Activated T-helper 1 cell treated with anti-CD3 and anti-CD28 coated beads, Interleukin-2, amount 50 U/mL, for 16 hours (primary cell): ENCODE measurements at regions not wholly inside any gene's neighbourhood (a gene's known extent, or its start where the extent isn't known, plus 50 kb on each side); places are given as distances from the start of the nearest gene placed in this dataset.

Experiments used
- DNase-seq, 2 donors: peaks; one replicate each; pipeline ENCODE4 v3.0.0-alpha.2; 2020; ENCODE audit warnings: low read depth in 1 of 2, low spot score in 1 of 2

- no peak for DNase-seq
Observed at GRCh38 chr9:28179893-28180292, 606.6 kb upstream of the C9orf72 start.

GRCh38 chr9:28190981-28191380 lies 617.7 kb upstream of the C9orf72 start:
- no peak for DNase-seq

- no peak for DNase-seq
Observed at GRCh38 chr9:28197653-28198052, 624.4 kb upstream of the C9orf72 start.

GRCh38 chr9:28203036-28203435 lies 629.8 kb upstream of the C9orf72 start:
- DNase-seq: no peak

- DNase-seq: no peak
Observed at GRCh38 chr9:28206280-28206679, 633.0 kb upstream of the C9orf72 start.

- DNase-seq: no peak
Observed at GRCh38 chr9:28207657-28208056, 634.4 kb upstream of the C9orf72 start.

GRCh38 chr9:28209130-28209529 lies 635.8 kb upstream of the C9orf72 start:
- no peak for DNase-seq

- DNase-seq: no peak
Observed at GRCh38 chr9:28212979-28213378, 639.7 kb upstream of the C9orf72 start.

- no peak for DNase-seq
Observed at GRCh38 chr9:28215536-28216299, 642.4 kb upstream of the C9orf72 start.

GRCh38 chr9:28232686-28233085 lies 659.4 kb upstream of the C9orf72 start:
- no peak for DNase-seq

- no peak for DNase-seq
Observed at GRCh38 chr9:28234133-28234893, 661.0 kb upstream of the C9orf72 start.

- DNase-seq: no peak
Observed at GRCh38 chr9:28234894-28235277, 661.6 kb upstream of the C9orf72 start.

- no peak for DNase-seq
Observed at GRCh38 chr9:28249424-28249823, 676.1 kb upstream of the C9orf72 start.

GRCh38 chr9:28255174-28255573 lies 681.9 kb upstream of the C9orf72 start:
- DNase-seq: no peak

GRCh38 chr9:28260330-28260729 lies 687.0 kb upstream of the C9orf72 start:
- no peak for DNase-seq

- no peak for DNase-seq
Observed at GRCh38 chr9:28264368-28264767, 691.1 kb upstream of the C9orf72 start.

GRCh38 chr9:28267351-28267750 lies 694.1 kb upstream of the C9orf72 start:
- DNase-seq: no peak

- no peak for DNase-seq
Observed at GRCh38 chr9:28270156-28270555, 696.9 kb upstream of the C9orf72 start.

GRCh38 chr9:28272127-28272526 lies 698.8 kb upstream of the C9orf72 start:
- no peak for DNase-seq

GRCh38 chr9:28287455-28287854 lies 714.2 kb upstream of the C9orf72 start:
- DNase-seq: no peak

- no peak for DNase-seq
Observed at GRCh38 chr9:28289746-28290145, 716.5 kb upstream of the C9orf72 start.

GRCh38 chr9:28293369-28294090 lies 720.2 kb upstream of the C9orf72 start:
- DNase-seq: no peak
